GM12865 (cell line): ENCODE measurements at regions not wholly inside any gene's neighbourhood (a gene's known extent, or its start where the extent isn't known, plus 50 kb on each side); places are given as distances from the start of the nearest gene placed in this dataset.

Experiments used
- DNase-seq: peaks from one replicate; pipeline ENCODE4 v3.0.0; 2010; ENCODE audit warnings: low read depth
- H3K4me3 ChIP-seq: 2 replicates; pipeline ENCODE4 v1.5.1; 2011; ENCODE audit warnings: mild to moderate bottlenecking, low read depth, low read length, control low read depth
- TF ChIP-seq, protein P1 (sequence below): IDR thresholded peaks from 2 replicates; pipeline ENCODE4 v1.5.1; 2011; ENCODE audit warnings: low read length, control low read depth, low read depth, inconsistent platforms; ENCODE audit not compliant: insufficient read depth; ENCODE audit errors: missing control alignments

DNA sequence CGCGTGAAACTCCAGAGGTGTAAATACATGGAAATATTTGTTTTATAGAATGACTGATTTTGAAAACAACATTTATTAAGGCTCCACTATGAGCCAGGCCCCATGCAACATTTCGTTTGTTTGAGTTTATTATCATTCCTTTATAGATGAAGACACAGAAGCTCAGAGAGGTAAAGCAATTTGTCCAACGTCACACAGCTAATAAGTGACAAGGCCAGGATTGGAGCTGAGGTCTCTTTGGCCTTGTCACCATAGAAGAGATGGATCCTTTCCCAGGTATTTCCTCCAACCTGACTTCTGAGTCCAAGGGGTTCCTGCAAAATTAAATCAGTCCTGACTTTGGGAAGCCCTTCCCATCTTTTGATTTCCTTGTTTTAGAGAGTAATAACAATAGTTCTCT, 98.0 kb downstream of the SYF2 start:
- DNase-seq = no peak
- TF ChIP-seq, protein P1, sequence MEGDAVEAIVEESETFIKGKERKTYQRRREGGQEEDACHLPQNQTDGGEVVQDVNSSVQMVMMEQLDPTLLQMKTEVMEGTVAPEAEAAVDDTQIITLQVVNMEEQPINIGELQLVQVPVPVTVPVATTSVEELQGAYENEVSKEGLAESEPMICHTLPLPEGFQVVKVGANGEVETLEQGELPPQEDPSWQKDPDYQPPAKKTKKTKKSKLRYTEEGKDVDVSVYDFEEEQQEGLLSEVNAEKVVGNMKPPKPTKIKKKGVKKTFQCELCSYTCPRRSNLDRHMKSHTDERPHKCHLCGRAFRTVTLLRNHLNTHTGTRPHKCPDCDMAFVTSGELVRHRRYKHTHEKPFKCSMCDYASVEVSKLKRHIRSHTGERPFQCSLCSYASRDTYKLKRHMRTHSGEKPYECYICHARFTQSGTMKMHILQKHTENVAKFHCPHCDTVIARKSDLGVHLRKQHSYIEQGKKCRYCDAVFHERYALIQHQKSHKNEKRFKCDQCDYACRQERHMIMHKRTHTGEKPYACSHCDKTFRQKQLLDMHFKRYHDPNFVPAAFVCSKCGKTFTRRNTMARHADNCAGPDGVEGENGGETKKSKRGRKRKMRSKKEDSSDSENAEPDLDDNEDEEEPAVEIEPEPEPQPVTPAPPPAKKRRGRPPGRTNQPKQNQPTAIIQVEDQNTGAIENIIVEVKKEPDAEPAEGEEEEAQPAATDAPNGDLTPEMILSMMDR = no peak
- no peak overlapping the region for H3K4me3 ChIP-seq

DNA sequence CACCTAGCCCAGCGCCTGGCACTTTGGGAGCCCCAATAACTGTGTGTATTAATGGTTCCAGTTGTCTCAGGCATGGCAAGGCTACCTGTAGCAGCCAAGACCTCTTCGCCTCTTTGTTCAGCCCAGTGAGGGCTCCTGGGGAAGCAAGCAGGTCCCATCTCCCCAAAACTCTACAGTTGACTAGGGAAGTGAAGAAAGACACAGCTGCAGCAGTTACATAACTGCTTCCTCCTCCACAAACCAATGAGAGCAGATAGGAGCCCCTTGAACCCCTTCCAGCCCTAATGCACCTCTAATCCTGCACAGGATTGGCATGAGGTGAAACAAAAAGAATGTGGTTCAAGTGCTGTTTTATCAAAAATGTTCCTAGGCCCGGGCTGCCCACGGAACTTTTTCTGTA, 100.5 kb downstream of the SYF2 start:
- TF ChIP-seq, protein P1 = no peak
- H3K4me3 ChIP-seq = no peak overlapping the region
- no peak for DNase-seq

DNA sequence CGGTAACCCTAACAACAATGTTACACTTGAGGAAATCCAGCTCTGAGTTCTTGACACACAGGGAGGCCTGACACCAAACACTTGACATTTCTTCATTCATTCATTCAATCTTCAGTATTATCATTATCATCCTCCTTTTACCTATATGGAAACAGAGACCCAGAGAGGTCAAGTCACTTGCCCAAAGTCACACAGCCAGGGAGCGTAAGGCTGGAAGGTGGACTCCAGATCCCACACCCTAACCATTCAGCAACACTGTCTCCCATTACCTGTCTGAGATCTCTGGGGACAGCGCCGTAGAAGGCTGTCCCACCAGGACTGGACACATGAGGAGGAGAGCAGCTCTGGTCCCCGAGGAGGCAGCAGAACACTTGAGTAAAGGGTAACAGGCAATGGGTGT, 101.4 kb downstream of the SYF2 start:
- TF ChIP-seq, protein P1 = no peak
- DNase-seq = no peak
- H3K4me3 ChIP-seq = no peak overlapping the region

DNA sequence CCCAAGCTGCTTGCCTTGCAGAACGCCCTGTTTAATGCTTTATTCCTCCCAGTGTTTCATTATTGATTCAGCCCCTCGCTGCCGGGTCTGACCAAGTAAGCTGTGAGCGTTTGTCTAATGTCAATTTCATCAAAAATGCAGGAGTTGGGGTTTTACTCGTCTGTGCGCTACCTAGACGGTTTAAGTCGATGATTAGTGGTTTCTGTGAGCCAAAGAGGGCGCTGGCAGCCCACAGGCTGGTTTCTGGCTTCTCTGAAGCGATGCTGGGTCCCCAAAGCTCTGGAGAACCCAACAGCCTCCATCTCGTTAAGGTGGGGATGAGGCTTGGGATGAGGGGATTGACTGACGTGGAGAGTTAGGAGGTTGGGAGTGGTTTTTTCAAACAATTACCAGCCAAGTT, 102.9 kb downstream of the SYF2 start:
- DNase-seq = no peak
- TF ChIP-seq, protein P1 = no peak
- H3K4me3 ChIP-seq = no peak overlapping the region

DNA sequence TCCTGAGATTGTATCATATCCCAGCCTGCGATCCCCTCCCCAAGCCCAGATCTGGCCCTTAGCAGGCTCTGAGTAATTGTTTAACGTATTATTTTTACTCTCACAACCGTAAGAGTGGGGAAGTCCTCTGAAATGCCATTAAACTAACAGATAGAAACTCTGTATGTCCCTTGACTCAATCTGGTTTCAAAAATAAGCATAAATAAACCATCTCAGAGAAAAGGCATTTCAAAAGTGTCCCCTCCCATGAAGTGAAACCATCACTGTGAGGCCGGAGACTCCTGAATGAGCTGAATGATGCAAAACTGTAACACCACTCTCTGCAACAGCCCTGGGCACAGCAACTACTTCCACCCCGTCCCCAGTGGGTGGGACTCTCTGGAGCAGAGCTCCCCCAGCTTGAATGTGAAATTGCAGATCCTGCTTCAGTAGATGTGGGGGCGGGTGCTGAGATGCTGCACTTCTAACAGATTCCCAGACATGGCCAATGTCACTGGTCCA, 104.1 kb downstream of the SYF2 start:
- TF ChIP-seq, protein P1 = no peak
- H3K4me3 ChIP-seq = no peak overlapping the region
- peak; percentile 77 for DNase-seq

DNA sequence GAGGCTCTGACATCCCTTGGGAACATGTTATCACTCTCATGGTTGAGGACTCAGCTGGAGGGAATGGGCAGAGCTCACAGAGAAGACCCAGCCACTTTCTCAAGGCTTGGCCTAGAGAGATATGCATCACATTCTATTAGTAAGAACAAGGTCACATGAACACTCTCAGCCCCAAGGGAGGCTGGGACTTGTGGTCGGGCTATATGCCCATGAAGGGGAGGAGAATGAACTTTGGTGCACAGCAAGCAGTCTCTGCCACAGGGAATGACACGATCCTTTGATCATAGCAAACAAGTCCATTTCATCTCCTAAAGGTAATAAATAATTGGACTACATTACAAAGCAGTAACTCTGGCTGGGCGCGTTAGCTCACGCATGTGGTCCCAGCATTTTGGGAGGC, 105.7 kb downstream of the SYF2 start:
- peak; percentile 33 for DNase-seq
- H3K4me3 ChIP-seq = no peak overlapping the region
- TF ChIP-seq, protein P1 = no peak

DNA sequence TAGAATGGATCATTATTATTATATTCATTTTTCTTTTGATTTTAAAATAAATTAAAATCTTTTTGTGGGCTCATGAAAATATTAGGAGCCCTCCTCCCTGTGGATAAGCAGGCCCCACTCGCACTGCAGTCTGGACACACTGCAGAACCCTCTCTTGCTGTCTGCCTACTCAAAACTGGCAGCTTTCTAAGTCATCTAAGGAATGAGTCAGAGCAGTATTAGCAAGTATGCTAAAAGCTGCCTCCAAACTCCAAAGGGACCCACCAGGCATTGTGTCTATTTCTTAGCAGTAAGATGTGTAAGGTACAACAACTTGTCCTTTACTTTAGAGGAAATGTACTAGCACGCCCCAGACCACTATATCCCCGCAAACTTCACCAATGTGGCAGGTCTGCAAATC, 108.8 kb downstream of the SYF2 start:
- TF ChIP-seq, protein P1 = no peak
- DNase-seq = peak; percentile 63
- no peak overlapping the region for H3K4me3 ChIP-seq
